GM12873 (cell line): ENCODE measurements at regions not wholly inside any gene's neighbourhood (a gene's known extent, or its start where the extent isn't known, plus 50 kb on each side); places are given as distances from the start of the nearest gene placed in this dataset.

Source experiments
- TF ChIP-seq, protein P1 (sequence below): IDR thresholded peaks from 2 replicates; pipeline ENCODE4 v1.5.1; 2012; ENCODE audit warnings: low read depth, mild to moderate bottlenecking, moderate library complexity, low read length, control low read depth; ENCODE audit not compliant: insufficient read depth; ENCODE audit errors: missing control alignments

- TF ChIP-seq, protein P1, sequence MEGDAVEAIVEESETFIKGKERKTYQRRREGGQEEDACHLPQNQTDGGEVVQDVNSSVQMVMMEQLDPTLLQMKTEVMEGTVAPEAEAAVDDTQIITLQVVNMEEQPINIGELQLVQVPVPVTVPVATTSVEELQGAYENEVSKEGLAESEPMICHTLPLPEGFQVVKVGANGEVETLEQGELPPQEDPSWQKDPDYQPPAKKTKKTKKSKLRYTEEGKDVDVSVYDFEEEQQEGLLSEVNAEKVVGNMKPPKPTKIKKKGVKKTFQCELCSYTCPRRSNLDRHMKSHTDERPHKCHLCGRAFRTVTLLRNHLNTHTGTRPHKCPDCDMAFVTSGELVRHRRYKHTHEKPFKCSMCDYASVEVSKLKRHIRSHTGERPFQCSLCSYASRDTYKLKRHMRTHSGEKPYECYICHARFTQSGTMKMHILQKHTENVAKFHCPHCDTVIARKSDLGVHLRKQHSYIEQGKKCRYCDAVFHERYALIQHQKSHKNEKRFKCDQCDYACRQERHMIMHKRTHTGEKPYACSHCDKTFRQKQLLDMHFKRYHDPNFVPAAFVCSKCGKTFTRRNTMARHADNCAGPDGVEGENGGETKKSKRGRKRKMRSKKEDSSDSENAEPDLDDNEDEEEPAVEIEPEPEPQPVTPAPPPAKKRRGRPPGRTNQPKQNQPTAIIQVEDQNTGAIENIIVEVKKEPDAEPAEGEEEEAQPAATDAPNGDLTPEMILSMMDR, result no peak
These were observed 148.7 kb upstream of the ITGA6 start for GRCh38 chr2:172278667-172279066.

GRCh38 chr2:172279214-172279613 lies 148.2 kb upstream of the ITGA6 start:
- TF ChIP-seq, protein P1, result no peak

- TF ChIP-seq, protein P1, result no peak
These were observed 147.6 kb upstream of the ITGA6 start for GRCh38 chr2:172279813-172280212.

GRCh38 chr2:172280571-172281361 lies 146.6 kb upstream of the ITGA6 start:
- TF ChIP-seq, protein P1, result no peak

GRCh38 chr2:172281648-172282570 lies 145.5 kb upstream of the ITGA6 start:
- TF ChIP-seq, protein P1, result no peak

DNA sequence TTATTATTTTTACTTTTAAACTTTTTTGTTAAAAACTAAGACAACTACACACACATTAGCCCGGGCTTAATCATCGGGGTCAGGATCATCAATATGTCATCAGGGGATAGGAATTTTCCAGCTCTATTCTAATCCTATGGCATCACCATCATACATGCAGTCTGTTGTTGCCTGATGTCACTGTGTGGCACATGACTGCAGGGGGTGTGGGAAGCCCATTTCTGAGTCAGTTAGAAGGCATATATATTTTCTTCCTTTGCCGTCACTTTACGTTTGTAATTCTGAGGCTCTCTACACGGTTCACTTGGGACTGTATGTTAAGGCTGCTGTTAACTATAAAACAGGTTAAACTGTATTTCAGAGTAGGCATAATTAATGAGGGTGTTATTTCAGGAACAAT lies 144.4 kb upstream of the ITGA6 start:
- TF ChIP-seq, protein P1, result no peak

- TF ChIP-seq, protein P1, result no peak
These were observed 143.9 kb upstream of the ITGA6 start for GRCh38 chr2:172283476-172283875.
